ENCODE measurements at regions not wholly inside any gene's neighbourhood (a gene's known extent, or its start where the extent isn't known, plus 50 kb on each side); places are given as distances from the start of the nearest gene placed in this dataset.

- DNase-seq: no peak
These were observed 1582.3 kb upstream of the TMEFF2 start for GRCh38 chr2:193776988-193777387.

- DNase-seq: no peak
These were observed 1579.4 kb upstream of the TMEFF2 start for GRCh38 chr2:193774166-193774565.

- DNase-seq: no peak
These were observed 1556.6 kb upstream of the TMEFF2 start for GRCh38 chr2:193751299-193751698.

GRCh38 chr2:193749485-193749884 lies 1554.8 kb upstream of the TMEFF2 start:
- DNase-seq: no peak

GRCh38 chr2:193743089-193743488 lies 1548.4 kb upstream of the TMEFF2 start:
- DNase-seq: no peak

GRCh38 chr2:193738892-193739291 lies 1544.2 kb upstream of the TMEFF2 start:
- no peak for DNase-seq

GRCh38 chr2:193712912-193713311 lies 1518.2 kb upstream of the TMEFF2 start:
- DNase-seq: no peak

- DNase-seq: no peak
These were observed 1508.7 kb upstream of the TMEFF2 start for GRCh38 chr2:193703411-193703810.

GRCh38 chr2:193701484-193701883 lies 1506.8 kb upstream of the TMEFF2 start:
- no peak for DNase-seq

- DNase-seq: no peak
These were observed 1500.6 kb upstream of the TMEFF2 start for GRCh38 chr2:193695367-193695766.

GRCh38 chr2:193693758-193694157 lies 1499.0 kb upstream of the TMEFF2 start:
- no peak for DNase-seq

GRCh38 chr2:193690572-193690971 lies 1495.8 kb upstream of the TMEFF2 start:
- no peak for DNase-seq

GRCh38 chr2:193687195-193687594 lies 1492.5 kb upstream of the TMEFF2 start:
- DNase-seq: no peak

GRCh38 chr2:193679847-193680246 lies 1485.1 kb upstream of the TMEFF2 start:
- DNase-seq: no peak

- DNase-seq: no peak
These were observed 1475.7 kb upstream of the TMEFF2 start for GRCh38 chr2:193670478-193670877.

- DNase-seq: no peak
These were observed 1474.0 kb upstream of the TMEFF2 start for GRCh38 chr2:193668557-193669323.

- DNase-seq: no peak
These were observed 1433.2 kb upstream of the TMEFF2 start for GRCh38 chr2:193627927-193628272.

- DNase-seq: no peak
These were observed 1432.6 kb upstream of the TMEFF2 start for GRCh38 chr2:193627187-193627926.

- DNase-seq: no peak
These were observed 1413.7 kb upstream of the TMEFF2 start for GRCh38 chr2:193608451-193608850.

- no peak for DNase-seq
These were observed 1396.1 kb upstream of the TMEFF2 start for GRCh38 chr2:193590831-193591230.

GRCh38 chr2:193584522-193584938 lies 1389.8 kb upstream of the TMEFF2 start:
- no peak for DNase-seq

GRCh38 chr2:193583638-193584400 lies 1389.1 kb upstream of the TMEFF2 start:
- no peak for DNase-seq

GRCh38 chr2:193581807-193582206 lies 1387.1 kb upstream of the TMEFF2 start:
- DNase-seq: no peak

Data from stimulated activated CD8-positive, alpha-beta memory T cell treated with anti-CD3 and anti-CD28 coated beads, Interleukin-4, amount 100 ng/mL, for 48 hours (primary cell).